ENCODE measurements at regions not wholly inside any gene's neighbourhood (a gene's known extent, or its start where the extent isn't known, plus 50 kb on each side); places are given as distances from the start of the nearest gene placed in this dataset.

DNA sequence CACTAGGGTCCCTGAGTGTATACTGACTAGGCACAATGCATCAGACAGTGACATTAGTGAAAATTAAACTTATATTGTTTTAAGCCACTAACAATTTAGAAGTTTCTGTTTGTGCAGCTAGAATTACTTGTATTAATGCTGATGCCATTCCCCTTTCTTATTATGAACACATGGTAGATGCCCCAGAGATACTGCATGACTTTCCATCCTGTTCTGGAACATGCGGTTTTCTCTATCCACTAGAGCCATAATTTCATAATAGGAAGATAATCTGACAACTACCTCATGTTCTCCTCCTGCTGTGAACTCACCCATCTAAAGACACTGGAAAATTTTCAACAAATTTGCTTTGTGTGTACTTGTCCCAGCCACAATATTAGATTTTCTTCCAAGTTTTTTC, 1256.4 kb downstream of the FAM181B start:
- no peak overlapping the region for H3K4me2 ChIP-seq (ENCODE audit: insufficient read depth in 1 of 2, low read depth in 2 of 2, low read length in 2 of 2)
- no peak for FAIRE-seq
- no peak overlapping the region for H4K91ac ChIP-seq (replicated peaks; ENCODE audit: insufficient read length, low read length)
- ChIA-PET CTCF (ENCODE audit: partially characterized antibody) (no interaction called here), POLR2A (ENCODE audit: partially characterized antibody) (no interaction called here)
- no peaks in the 10 kb centered on the region for H3K4me1 ChIP-seq (replicated peaks in 1 of 4; ENCODE audit: control insufficient read depth in 3 of 4, insufficient read depth in 4 of 4, low read length in 3 of 4)
- no peak overlapping the region for H3K4ac ChIP-seq (replicated peaks; ENCODE audit: insufficient read length, low read depth, low read length)
- no peak overlapping the region for H2BK20ac ChIP-seq (ENCODE audit: low read length)
- no peak overlapping the region for H4K8ac ChIP-seq (ENCODE audit: extremely low read depth, insufficient read depth, low read length)
- H3K27ac ChIP-seq (ENCODE audit: low read depth, low read length) = no peak overlapping the region
- no peak overlapping the region for H3K18ac ChIP-seq (ENCODE audit: extremely low read depth, low read length)
- no peak for DNase-seq (ENCODE audit: low read depth in 1 of 2, low spot score in 2 of 2)
- no peak overlapping the region for H3K23ac ChIP-seq (ENCODE audit: insufficient read length)
- no peak overlapping the region for H2BK15ac ChIP-seq (ENCODE audit: low read length)
- no peaks in the 10 kb centered on the region for H3K27me3 ChIP-seq (replicated peaks in 1 of 4; ENCODE audit: control insufficient read depth in 3 of 4, extremely low read depth in 1 of 4, insufficient read depth in 3 of 4, low read length in 3 of 4)
- no peaks in the 10 kb centered on the region for H3K9me3 ChIP-seq (ENCODE audit: insufficient read depth in 2 of 2, low read depth in 1 of 2, low read length in 1 of 2)
- no peaks in the 10 kb centered on the region for H3K23me2 ChIP-seq (ENCODE audit: low read depth, low read length)
- no peak overlapping the region for H2AK5ac ChIP-seq (ENCODE audit: low read depth, low read length)
- H3K56ac ChIP-seq (replicated peaks; ENCODE audit: insufficient read length, low read depth, low read length) = no peak overlapping the region
- WGBS, 2 experiments (ENCODE audit: extremely low coverage in 1 of 2, insufficient coverage in 1 of 2, insufficient read length in 1 of 2, insufficient replicate concordance in 2 of 2, low coverage in 1 of 2, low lambda C conversion rate in 2 of 2, missing lambda C conversion rate in 1 of 2) = 84% methylated on average over 1 of the region's 1 CpG; no CpG with 5 or more reads in 1 of the 2 experiments
- H3K36me3 ChIP-seq (ENCODE audit: control insufficient read depth in 2 of 4, insufficient read depth in 4 of 4, low read length in 3 of 4) = no peaks in the 10 kb centered on the region
- no peak overlapping the region for H4K5ac ChIP-seq (ENCODE audit: insufficient read length, low read depth, low read length)
- no peaks in the 10 kb centered on the region for H4K20me1 ChIP-seq (replicated peaks in 1 of 2; ENCODE audit: control insufficient read depth in 1 of 2, insufficient read depth in 2 of 2, low read length in 2 of 2)
- no peak overlapping the region for H2AFZ ChIP-seq (ENCODE audit: low read length)
- H2BK120ac ChIP-seq (replicated peaks; ENCODE audit: low read depth, low read length) = no peak overlapping the region
- no peak overlapping the region for H2BK12ac ChIP-seq (ENCODE audit: low read depth, low read length)
- H3K79me1 ChIP-seq (ENCODE audit: low read depth, low read length) = no peaks in the 10 kb centered on the region
- no peak overlapping the region for H2BK5ac ChIP-seq (ENCODE audit: low read depth, low read length)
- no peak overlapping the region for H3K4me3 ChIP-seq (ENCODE audit: extremely low read depth in 1 of 4, insufficient read depth in 2 of 4, low read depth in 3 of 4, low read length in 4 of 4)
- H3K79me2 ChIP-seq (ENCODE audit: control insufficient read depth in 1 of 2, insufficient read depth in 2 of 2, low read length in 2 of 2) = no peaks in the 10 kb centered on the region
- H3K9ac ChIP-seq (replicated peaks in 1 of 4; ENCODE audit: extremely low read depth in 1 of 4, low read depth in 3 of 4, low read length in 3 of 4) = no peak overlapping the region
- no peak overlapping the region for H3K14ac ChIP-seq (ENCODE audit: insufficient read length)
- TF ChIP-seq NRF1 (IDR thresholded peaks at IDR 0.05; ENCODE audit: low read depth, low read length) (no peak), TEAD4 (IDR thresholded peaks at IDR 0.05; ENCODE audit: low read depth, low read length) (no peak), SIX5 (IDR thresholded peaks at IDR 0.05; ENCODE audit: low read depth, low read length) (no peak), SP1 (IDR thresholded peaks at IDR 0.05; ENCODE audit: low read depth, low read length) (no peak), KDM1A (IDR thresholded peaks at IDR 0.05; ENCODE audit: borderline replicate concordance, low read length) (no peak), NANOG (IDR thresholded peaks at IDR 0.05; ENCODE audit: insufficient read depth, low read depth, low read length, poor library complexity, severe bottlenecking) (no peak), HDAC2 (IDR thresholded peaks at IDR 0.05; ENCODE audit: borderline replicate concordance in 1 of 2, low read depth in 2 of 2, low read length in 2 of 2) (no peak), BCL11A (IDR thresholded peaks at IDR 0.05; ENCODE audit: low read depth in 2 of 2, low read length in 2 of 2) (no peak), SP2 (IDR thresholded peaks at IDR 0.05; ENCODE audit: low read length) (no peak), MAFK (IDR thresholded peaks at IDR 0.05; ENCODE audit: low read depth, low read length) (no peak), POU5F1 (IDR thresholded peaks at IDR 0.05; ENCODE audit: low read depth, low read length) (no peak), ASH2L (IDR thresholded peaks at IDR 0.05; ENCODE audit: low read length) (no peak), EP300 (IDR thresholded peaks at IDR 0.05; ENCODE audit: borderline replicate concordance in 1 of 2, low read depth in 2 of 2, low read length in 2 of 2) (no peak), JUN (IDR thresholded peaks at IDR 0.05; ENCODE audit: low read depth, low read length) (no peak)
- TF ChIP-seq, protein P1, sequence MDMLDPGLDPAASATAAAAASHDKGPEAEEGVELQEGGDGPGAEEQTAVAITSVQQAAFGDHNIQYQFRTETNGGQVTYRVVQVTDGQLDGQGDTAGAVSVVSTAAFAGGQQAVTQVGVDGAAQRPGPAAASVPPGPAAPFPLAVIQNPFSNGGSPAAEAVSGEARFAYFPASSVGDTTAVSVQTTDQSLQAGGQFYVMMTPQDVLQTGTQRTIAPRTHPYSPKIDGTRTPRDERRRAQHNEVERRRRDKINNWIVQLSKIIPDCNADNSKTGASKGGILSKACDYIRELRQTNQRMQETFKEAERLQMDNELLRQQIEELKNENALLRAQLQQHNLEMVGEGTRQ (IDR thresholded peaks at IDR 0.05; ENCODE audit: low read length) = no peak

All from H1 (cell line).